ENCODE measurements at regions not wholly inside any gene's neighbourhood (a gene's known extent, or its start where the extent isn't known, plus 50 kb on each side); places are given as distances from the start of the nearest gene placed in this dataset.

- Histone ChIP-seq H3F3A (ENCODE audit: insufficient read depth) (no peaks in the 10 kb centered on the region), H3K4me3 (ENCODE audit: insufficient read depth, low read length, poor library complexity, severe bottlenecking) (no peak overlapping the region), H3K9me2 (replicated peaks; ENCODE audit: insufficient read depth, low read length) (no peaks in the 10 kb centered on the region), H3K79me2 (ENCODE audit: insufficient read depth, low read length) (no peaks in the 10 kb centered on the region), H4K20me1 (ENCODE audit: low read depth, low read length) (no peaks in the 10 kb centered on the region), H3K27ac (ENCODE audit: low read depth, low read length) (no peak overlapping the region), H3K9me3 (ENCODE audit: insufficient read depth, low read length) (no peaks in the 10 kb centered on the region), H3K9ac (ENCODE audit: low read length) (no peak overlapping the region), H3K4me2 (ENCODE audit: low read depth, low read length, poor library complexity, severe bottlenecking) (no peak overlapping the region), H3K27me3 (ENCODE audit: low read length) (no peaks in the 10 kb centered on the region), H3K36me3 (ENCODE audit: low read length) (no peaks in the 10 kb centered on the region), H2AFZ (ENCODE audit: low read depth, low read length, severe bottlenecking) (no peak overlapping the region)
- TF ChIP-seq CTCF (IDR thresholded peaks at IDR 0.05; ENCODE audit: insufficient read depth, low read length, poor library complexity, severe bottlenecking) (no peak), EZH2phosphoT487 (conservative IDR thresholded peaks at IDR 0.05; ENCODE audit: low read length) (no peak)
Observed at GRCh38 chr10:109126016-109126415, 797.3 kb downstream of the XPNPEP1 start.

- no peaks in the 10 kb centered on the region for H3K79me2 ChIP-seq (ENCODE audit: insufficient read depth, low read length)
- TF ChIP-seq CTCF (IDR thresholded peaks at IDR 0.05; ENCODE audit: insufficient read depth, low read length, poor library complexity, severe bottlenecking): no peak
- no peak for TF ChIP-seq EZH2phosphoT487 (conservative IDR thresholded peaks at IDR 0.05; ENCODE audit: low read length)
- no peak overlapping the region for H3K4me2 ChIP-seq (ENCODE audit: low read depth, low read length, poor library complexity, severe bottlenecking)
- no peaks in the 10 kb centered on the region for H3K9me3 ChIP-seq (ENCODE audit: insufficient read depth, low read length)
- no peak overlapping the region for H3K4me3 ChIP-seq (ENCODE audit: insufficient read depth, low read length, poor library complexity, severe bottlenecking)
- no peaks in the 10 kb centered on the region for H3K27me3 ChIP-seq (ENCODE audit: low read length)
- no peaks in the 10 kb centered on the region for H3K36me3 ChIP-seq (ENCODE audit: low read length)
- H2AFZ ChIP-seq (ENCODE audit: low read depth, low read length, severe bottlenecking): no peak overlapping the region
- no peaks in the 10 kb centered on the region for H4K20me1 ChIP-seq (ENCODE audit: low read depth, low read length)
- no peaks in the 10 kb centered on the region for H3K9me2 ChIP-seq (replicated peaks; ENCODE audit: insufficient read depth, low read length)
- no peaks in the 10 kb centered on the region for H3F3A ChIP-seq (ENCODE audit: insufficient read depth)
- H3K9ac ChIP-seq (ENCODE audit: low read length): no peak overlapping the region
- no peak overlapping the region for H3K27ac ChIP-seq (ENCODE audit: low read depth, low read length)
Observed at GRCh38 chr10:109115179-109115578, 808.1 kb downstream of the XPNPEP1 start.

- Histone ChIP-seq H3K9ac (ENCODE audit: low read length) (no peak overlapping the region), H3K4me3 (ENCODE audit: insufficient read depth, low read length, poor library complexity, severe bottlenecking) (no peak overlapping the region), H3K27ac (ENCODE audit: low read depth, low read length) (no peak overlapping the region), H4K20me1 (ENCODE audit: low read depth, low read length) (no peaks in the 10 kb centered on the region), H3K9me3 (ENCODE audit: insufficient read depth, low read length) (no peaks in the 10 kb centered on the region), H3K4me2 (ENCODE audit: low read depth, low read length, poor library complexity, severe bottlenecking) (no peak overlapping the region), H2AFZ (ENCODE audit: low read depth, low read length, severe bottlenecking) (no peak overlapping the region), H3K27me3 (ENCODE audit: low read length) (no peaks in the 10 kb centered on the region), H3F3A (ENCODE audit: insufficient read depth) (no peaks in the 10 kb centered on the region), H3K79me2 (ENCODE audit: insufficient read depth, low read length) (no peaks in the 10 kb centered on the region), H3K36me3 (ENCODE audit: low read length) (no peaks in the 10 kb centered on the region), H3K9me2 (replicated peaks; ENCODE audit: insufficient read depth, low read length) (no peaks in the 10 kb centered on the region)
- TF ChIP-seq EZH2phosphoT487 (conservative IDR thresholded peaks at IDR 0.05; ENCODE audit: low read length): no peak
- TF ChIP-seq CTCF (IDR thresholded peaks at IDR 0.05; ENCODE audit: insufficient read depth, low read length, poor library complexity, severe bottlenecking): no peak
Observed at GRCh38 chr10:109114579-109114978, 808.7 kb downstream of the XPNPEP1 start.
